HUES64 (cell line): ENCODE measurements at regions not wholly inside any gene's neighbourhood (a gene's known extent, or its start where the extent isn't known, plus 50 kb on each side); places are given as distances from the start of the nearest gene placed in this dataset.

Source experiments
- H3K27ac ChIP-seq: 2 replicates; pipeline ENCODE4 v1.7.0; 2013; ENCODE audit warnings: low read depth, low read length, inconsistent platforms
- H3K27me3 ChIP-seq: 2 replicates; pipeline ENCODE4 v1.6.1; 2013; ENCODE audit warnings: mild to moderate bottlenecking, low read length; ENCODE audit not compliant: insufficient read depth
- H3K36me3 ChIP-seq: 2 replicates; pipeline ENCODE4 v1.6.1; 2013; ENCODE audit warnings: mild to moderate bottlenecking, low read length; ENCODE audit not compliant: insufficient read depth
- H3K4me1 ChIP-seq: 2 replicates; pipeline ENCODE4 v1.6.1; 2013; ENCODE audit warnings: mild to moderate bottlenecking, low read length, moderate library complexity; ENCODE audit not compliant: insufficient read depth
- H3K4me3 ChIP-seq: 2 replicates; pipeline ENCODE4 v1.5.1; 2013; ENCODE audit warnings: mild to moderate bottlenecking, low read length, moderate library complexity
- H3K9ac ChIP-seq: 2 replicates; pipeline ENCODE4 v1.6.1; 2013; ENCODE audit warnings: mild to moderate bottlenecking, low read depth, low read length
- H3K9me3 ChIP-seq: 2 replicates; pipeline ENCODE4 v1.6.1; 2013; ENCODE audit warnings: low read depth, low read length; ENCODE audit not compliant: insufficient read depth
- WGBS: fragments of 150-250, 120-280 bp; methylation state at CpG from one replicate; pipeline ENCODE4 v1.1.7; 2013; ENCODE audit warnings: missing lambda C conversion rate; 5-methylcytosine and 5-hydroxymethylcytosine counted together

GRCh38 chr10:42975005-42975493, 101.8 kb upstream of the RET start:
- WGBS, result 94% methylated on average over 4 of the region's 4 CpGs
- H3K9ac ChIP-seq, result no peak overlapping the region
- H3K27ac ChIP-seq, result no peak overlapping the region
- H3K27me3 ChIP-seq, result no peaks in the 10 kb centered on the region
- H3K4me3 ChIP-seq, result no peak overlapping the region
- H3K36me3 ChIP-seq, result no peaks in the 10 kb centered on the region
- H3K4me1 ChIP-seq, result no peaks in the 10 kb centered on the region
- no peaks in the 10 kb centered on the region for H3K9me3 ChIP-seq

- Histone ChIP-seq H3K9me3 (no peaks in the 10 kb centered on the region), H3K36me3 (no peaks in the 10 kb centered on the region), H3K27ac (no peak overlapping the region), H3K9ac (no peak overlapping the region), H3K4me3 (no peak overlapping the region), H3K4me1 (no peaks in the 10 kb centered on the region), H3K27me3 (no peaks in the 10 kb centered on the region)
- WGBS, result 93% methylated on average over 21 of the region's 21 CpGs
Measured at GRCh38 chr10:42975558-42976340, 101.1 kb upstream of the RET start.

- Histone ChIP-seq H3K36me3 (no peaks in the 10 kb centered on the region), H3K4me3 (no peak overlapping the region), H3K27ac (no peak overlapping the region), H3K9ac (no peak overlapping the region), H3K4me1 (no peaks in the 10 kb centered on the region), H3K9me3 (no peaks in the 10 kb centered on the region), H3K27me3 (no peaks in the 10 kb centered on the region)
- WGBS, result 91% methylated on average over 7 of the region's 7 CpGs
Measured at GRCh38 chr10:42976351-42977031, 100.4 kb upstream of the RET start.

- no peaks in the 10 kb centered on the region for H3K36me3 ChIP-seq
- no peaks in the 10 kb centered on the region for H3K27me3 ChIP-seq
- no peaks in the 10 kb centered on the region for H3K9me3 ChIP-seq
- no peaks in the 10 kb centered on the region for H3K4me1 ChIP-seq
- H3K4me3 ChIP-seq, result no peak overlapping the region
- H3K27ac ChIP-seq, result no peak overlapping the region
- WGBS, result 95% methylated on average over 5 of the region's 5 CpGs
- no peak overlapping the region for H3K9ac ChIP-seq
Measured at GRCh38 chr10:42977032-42977416, 99.8 kb upstream of the RET start.

- Histone ChIP-seq H3K27me3 (no peaks in the 10 kb centered on the region), H3K4me3 (no peak overlapping the region), H3K27ac (no peak overlapping the region), H3K36me3 (no peaks in the 10 kb centered on the region), H3K4me1 (no peaks in the 10 kb centered on the region), H3K9me3 (no peaks in the 10 kb centered on the region), H3K9ac (no peak overlapping the region)
- WGBS, result 87% methylated on average over 2 of the region's 2 CpGs
Measured at GRCh38 chr10:42979181-42979580, 97.7 kb upstream of the RET start.

- H3K36me3 ChIP-seq, result no peaks in the 10 kb centered on the region
- H3K27me3 ChIP-seq, result no peaks in the 10 kb centered on the region
- no peak overlapping the region for H3K27ac ChIP-seq
- H3K4me3 ChIP-seq, result no peak overlapping the region
- no peak overlapping the region for H3K9ac ChIP-seq
- no peaks in the 10 kb centered on the region for H3K9me3 ChIP-seq
- WGBS, result 81% methylated on average over 12 of the region's 12 CpGs
- no peaks in the 10 kb centered on the region for H3K4me1 ChIP-seq
Measured at GRCh38 chr10:42979721-42980467, 97.0 kb upstream of the RET start.

GRCh38 chr10:42980553-42981357, 96.1 kb upstream of the RET start:
- Histone ChIP-seq H3K9ac (no peak overlapping the region), H3K36me3 (no peaks in the 10 kb centered on the region), H3K27ac (no peak overlapping the region), H3K9me3 (no peaks in the 10 kb centered on the region), H3K4me1 (no peaks in the 10 kb centered on the region), H3K27me3 (no peaks in the 10 kb centered on the region), H3K4me3 (no peak overlapping the region)
- WGBS, result 87% methylated on average over 15 of the region's 15 CpGs

GRCh38 chr10:42981358-42982236, 95.3 kb upstream of the RET start:
- no peak overlapping the region for H3K27ac ChIP-seq
- WGBS, result 92% methylated on average over 26 of the region's 26 CpGs

GRCh38 chr10:42982891-42983506, 93.9 kb upstream of the RET start:
- Histone ChIP-seq H3K27ac (no peak overlapping the region), H3K4me1 (no peaks in the 10 kb centered on the region), H3K36me3 (no peaks in the 10 kb centered on the region), H3K9ac (no peak overlapping the region), H3K4me3 (no peak overlapping the region), H3K27me3 (no peaks in the 10 kb centered on the region), H3K9me3 (no peaks in the 10 kb centered on the region)
- whole genome bisulfite sequencing, result 91% methylated on average over 12 of the region's 12 CpGs

More at GRCh38 chr10:42981358-42982236, 95.3 kb upstream of the RET start:
- no peaks in the 10 kb centered on the region for H3K9me3 ChIP-seq
- no peaks in the 10 kb centered on the region for H3K4me1 ChIP-seq
- H3K27me3 ChIP-seq, result no peaks in the 10 kb centered on the region
- H3K36me3 ChIP-seq, result no peaks in the 10 kb centered on the region
- H3K4me3 ChIP-seq, result no peak overlapping the region
- no peak overlapping the region for H3K9ac ChIP-seq

- H3K4me1 ChIP-seq, result no peaks in the 10 kb centered on the region
- WGBS, result 88% methylated on average over 6 of the region's 6 CpGs
Measured at GRCh38 chr10:42983591-42983990, 93.3 kb upstream of the RET start.

More at GRCh38 chr10:42983591-42983990, 93.3 kb upstream of the RET start:
- Histone ChIP-seq H3K9me3 (no peaks in the 10 kb centered on the region), H3K9ac (no peak overlapping the region), H3K27me3 (no peaks in the 10 kb centered on the region), H3K27ac (no peak overlapping the region), H3K36me3 (no peaks in the 10 kb centered on the region), H3K4me3 (no peak overlapping the region)
